Breast epithelium (tissue), 4 donors: ENCODE measurements at regions not wholly inside any gene's neighbourhood (a gene's known extent, or its start where the extent isn't known, plus 50 kb on each side); places are given as distances from the start of the nearest gene placed in this dataset.

Experiments used
- DNase-seq, 2 donors: peaks; one replicate each; pipeline ENCODE4 v3.0.0-alpha.2; 2019; ENCODE audit warnings: low spot score in 2 of 2
- H3K27ac ChIP-seq, 2 donors: fragments of 200-600 bp; sonication (generic) in 1 of 2; one replicate each; pipeline ENCODE4 v1.5.1; 2016 to 2019; ENCODE audit warnings: mild to moderate bottlenecking in 1 of 2
- H3K27me3 ChIP-seq, 2 donors: fragments of 200-600 bp; sonication (generic) in 1 of 2; one replicate each; pipeline versions ENCODE4 v1.5.1 to v1.6.0; 2017 to 2019; ENCODE audit warnings: control low read depth in 1 of 2, mild to moderate bottlenecking in 1 of 2
- H3K36me3 ChIP-seq: fragments of 200-600 bp; one replicate; pipeline ENCODE4 v1.5.1; 2019
- H3K4me1 ChIP-seq, 2 donors: fragments of 200-600 bp; sonication (generic); one replicate each; pipeline ENCODE4 v1.5.1; 2016 to 2019; ENCODE audit warnings: control low read depth in 1 of 2
- H3K4me3 ChIP-seq, 3 donors: fragments of 200-600 bp; sonication (generic); 1 replicate in 2 of 3; 2 replicates in 1 of 3; pipeline ENCODE4 v1.5.1; 2016 to 2019; ENCODE audit warnings: mild to moderate bottlenecking in 3 of 3, moderate library complexity in 2 of 3
- H3K9me3 ChIP-seq, 2 donors: fragments of 200-600 bp; sonication (generic) in 1 of 2; one replicate each; pipeline ENCODE4 v1.5.1; 2016 to 2019; ENCODE audit warnings: control low read depth in 1 of 2
- CTCF ChIP-seq, 3 donors: fragments of 450-650 bp; IDR thresholded peaks; one replicate each; pipeline ENCODE4 v1.5.1; 2016 to 2017; ENCODE audit warnings: antibody characterized with exemption in 3 of 3, mild to moderate bottlenecking in 3 of 3, moderate library complexity in 3 of 3
- POLR2A ChIP-seq: fragments of 450-650 bp; IDR thresholded peaks from one replicate; pipeline ENCODE4 v1.6.1; 2016; ENCODE audit warnings: antibody characterized with exemption, mild to moderate bottlenecking, moderate library complexity
- POLR2AphosphoS5 ChIP-seq, 3 donors: sonication (generic); formaldehyde crosslinking; IDR thresholded peaks; one replicate each; pipeline ENCODE4 v1.6.1; 2017; ENCODE audit warnings: antibody characterized with exemption in 3 of 3
- intact Hi-C: fragments of 100-400 bp; cut with DNase I; formaldehyde crosslinking; loops from one replicate; pipeline ENCODE4 v1.15.1; 2023; ENCODE audit warnings: low total_unique reads

- Histone ChIP-seq H3K27ac (no peak overlapping the region), H3K36me3 (no peaks in the 10 kb centered on the region), H3K4me1 (no peaks in the 10 kb centered on the region), H3K9me3 (no peaks in the 10 kb centered on the region), H3K27me3 (peaks cover 0 to 35% of the 10 kb centered on the region in 2 donors), H3K4me3 (no peak overlapping the region)
- intact Hi-C loops: no loop called here
- TF ChIP-seq POLR2AphosphoS5 (IDR thresholded peaks at IDR 0.05) (no peak), CTCF (IDR thresholded peaks at IDR 0.05) (no peak)
- no peak for DNase-seq
Observed at GRCh38 chr12:113766131-113766878, 199.8 kb downstream of the RBM19 start.

GRCh38 chr12:113764661-113765060, 201.5 kb downstream of the RBM19 start:
- Histone ChIP-seq H3K9me3 (no peaks in the 10 kb centered on the region), H3K4me3 (no peak overlapping the region), H3K36me3 (no peaks in the 10 kb centered on the region), H3K4me1 (no peaks in the 10 kb centered on the region), H3K27me3 (peaks cover 0 to 35% of the 10 kb centered on the region in 2 donors), H3K27ac (no peak overlapping the region)
- no peak for DNase-seq
- TF ChIP-seq CTCF (IDR thresholded peaks at IDR 0.05) (no peak), POLR2A (no peak), POLR2AphosphoS5 (IDR thresholded peaks at IDR 0.05) (no peak)
- intact Hi-C loops: no loop called here

- DNase-seq: no peak
- TF ChIP-seq POLR2A (no peak), CTCF (IDR thresholded peaks at IDR 0.05) (no peak), POLR2AphosphoS5 (IDR thresholded peaks at IDR 0.05) (no peak)
- H3K27me3 ChIP-seq: peaks cover 0 to 40% of the 10 kb centered on the region in 2 donors
Observed at GRCh38 chr12:113762882-113763816, 203.0 kb downstream of the RBM19 start.

GRCh38 chr12:113762155-113762881, 203.8 kb downstream of the RBM19 start:
- TF ChIP-seq CTCF (IDR thresholded peaks at IDR 0.05): no peak
- no peak for TF ChIP-seq POLR2A
- no peak for TF ChIP-seq POLR2AphosphoS5 (IDR thresholded peaks at IDR 0.05)
- H3K9me3 ChIP-seq: no peaks in the 10 kb centered on the region
- H3K27ac ChIP-seq: no peak overlapping the region
- no peaks in the 10 kb centered on the region for H3K36me3 ChIP-seq
- H3K4me3 ChIP-seq: no peak overlapping the region
- no peaks in the 10 kb centered on the region for H3K4me1 ChIP-seq
- intact Hi-C loops: no loop called here
- peaks cover 0 to 40% of the 10 kb centered on the region in 2 donors for H3K27me3 ChIP-seq
- no peak for DNase-seq

More at GRCh38 chr12:113762882-113763816, 203.0 kb downstream of the RBM19 start:
- Histone ChIP-seq H3K4me1 (no peaks in the 10 kb centered on the region), H3K9me3 (no peaks in the 10 kb centered on the region), H3K4me3 (no peak overlapping the region), H3K27ac (no peak overlapping the region), H3K36me3 (no peaks in the 10 kb centered on the region)
- intact Hi-C loops: no loop called here
